Inflammatory macrophage treated with lipopolysaccharide for 1 hour (primary cell): ENCODE measurements at regions not wholly inside any gene's neighbourhood (a gene's known extent, or its start where the extent isn't known, plus 50 kb on each side); places are given as distances from the start of the nearest gene placed in this dataset.

Source experiments
- DNase-seq, 2 donors: peaks; one replicate each; pipeline ENCODE4 v3.0.0-alpha.2; 2020 to 2022

DNA sequence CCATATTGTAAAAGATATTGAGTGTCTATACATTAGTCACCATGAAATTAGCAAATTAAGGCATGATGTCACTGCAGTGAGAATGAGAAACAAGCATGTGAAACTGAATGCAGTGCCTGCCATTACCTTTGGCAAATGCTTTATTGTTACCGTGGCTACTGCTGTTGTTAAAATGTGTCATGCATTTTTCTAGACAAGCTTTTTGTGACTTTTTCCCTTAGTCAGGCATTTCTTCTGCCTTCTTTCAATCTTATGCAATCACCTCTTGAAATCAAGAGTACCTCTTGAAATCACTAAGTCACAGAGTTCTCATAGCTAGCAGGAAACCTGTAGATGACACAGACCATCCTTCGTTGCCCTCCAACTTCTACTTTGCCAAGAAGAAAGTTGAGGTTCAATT lies 461.7 kb upstream of the TENM4 start:
- DNase-seq, result no peak

DNA sequence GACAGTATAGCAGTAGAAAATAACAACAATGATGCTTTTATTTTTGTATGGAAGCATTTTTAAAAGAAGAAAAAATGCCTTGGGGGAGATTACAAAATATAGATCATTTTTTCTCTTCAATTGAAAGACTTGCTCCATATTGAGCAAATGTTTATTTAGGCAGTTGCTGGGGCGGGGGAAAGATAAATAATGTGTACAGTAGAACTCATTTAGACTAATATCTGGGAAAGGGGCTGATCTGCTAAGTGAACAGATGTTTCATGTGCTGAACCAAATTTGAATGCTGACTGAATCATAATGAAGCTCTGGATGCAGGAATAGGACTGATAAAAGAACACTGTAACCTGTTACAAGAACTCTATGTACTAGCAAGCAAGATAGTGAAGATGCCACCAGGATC lies 457.1 kb upstream of the TENM4 start:
- no peak for DNase-seq

DNA sequence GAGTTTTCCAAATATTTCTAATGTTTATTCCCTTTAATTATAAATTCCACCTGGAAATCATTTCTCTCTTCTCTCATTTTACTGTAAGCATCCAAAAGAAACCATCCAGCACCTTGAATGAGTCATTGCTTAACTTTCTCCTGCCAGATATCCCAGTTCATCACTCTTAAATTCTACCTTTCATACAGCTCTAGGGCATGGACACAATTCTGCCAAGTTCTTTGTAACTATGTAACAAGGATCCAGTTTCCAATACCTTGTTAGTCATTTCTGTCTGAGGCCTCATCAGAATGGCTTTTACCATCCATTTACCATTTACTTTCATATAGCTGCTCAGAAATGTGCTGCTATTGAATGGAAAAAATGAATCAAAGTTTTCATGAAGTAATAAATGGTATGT lies 455.4 kb upstream of the TENM4 start:
- no peak for DNase-seq

DNA sequence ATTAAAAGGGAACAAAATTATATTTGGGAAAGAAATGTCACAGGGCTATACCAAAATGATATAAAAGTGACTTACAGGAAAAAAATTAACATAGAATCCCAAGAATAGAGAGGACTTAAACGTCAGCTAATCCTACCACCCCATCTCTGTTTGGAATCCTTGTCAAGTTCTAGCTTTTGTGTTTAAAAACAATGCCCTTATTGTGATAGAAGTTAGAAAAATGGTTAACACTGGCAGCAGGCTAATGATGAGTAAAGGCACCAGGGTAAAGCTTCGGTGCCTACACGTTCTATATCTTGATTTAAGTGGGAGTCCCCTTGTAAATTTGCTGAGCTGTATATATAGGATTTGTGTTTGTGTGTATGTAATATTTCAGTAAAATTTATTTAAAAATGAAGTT lies 453.3 kb upstream of the TENM4 start:
- no peak for DNase-seq

DNA sequence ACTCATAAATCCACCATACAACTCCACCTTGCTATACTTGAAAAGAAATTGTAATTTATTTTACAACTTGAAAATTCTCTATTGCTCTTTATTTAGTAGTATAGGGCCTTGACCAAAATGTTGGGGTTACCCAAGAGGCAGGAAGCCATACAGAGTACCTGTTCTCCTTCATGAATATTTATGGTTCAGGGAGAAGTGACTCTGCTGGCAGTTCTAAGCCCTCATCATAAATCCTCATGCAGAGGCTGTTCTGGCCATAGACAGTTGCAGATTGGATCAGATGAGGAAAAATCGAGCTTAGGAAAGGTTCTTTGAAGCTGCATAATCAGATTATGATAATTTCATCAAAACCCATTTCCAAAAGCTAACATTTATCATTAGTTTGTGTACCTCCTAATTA lies 449.4 kb upstream of the TENM4 start:
- no peak for DNase-seq

DNA sequence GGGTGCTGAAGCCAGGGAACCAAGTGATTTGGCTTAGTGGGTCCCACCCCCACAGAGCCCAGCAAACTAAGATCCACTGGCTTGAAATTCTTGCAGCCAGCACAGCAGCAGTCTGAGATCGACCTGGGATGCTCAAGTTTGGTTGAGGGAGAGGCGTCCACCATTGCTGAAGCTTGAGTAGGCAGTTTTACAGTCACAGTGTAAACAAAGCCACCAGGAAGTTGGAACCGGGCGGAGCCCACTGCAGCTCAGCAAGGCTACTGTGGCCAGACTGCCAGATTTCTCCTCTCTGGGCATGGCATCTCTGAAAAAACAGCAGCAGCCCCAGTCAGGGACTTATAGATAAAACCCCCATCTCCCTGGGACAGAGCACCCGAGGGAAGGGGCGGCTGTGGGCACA lies 424.1 kb upstream of the TENM4 start:
- no peak for DNase-seq

DNA sequence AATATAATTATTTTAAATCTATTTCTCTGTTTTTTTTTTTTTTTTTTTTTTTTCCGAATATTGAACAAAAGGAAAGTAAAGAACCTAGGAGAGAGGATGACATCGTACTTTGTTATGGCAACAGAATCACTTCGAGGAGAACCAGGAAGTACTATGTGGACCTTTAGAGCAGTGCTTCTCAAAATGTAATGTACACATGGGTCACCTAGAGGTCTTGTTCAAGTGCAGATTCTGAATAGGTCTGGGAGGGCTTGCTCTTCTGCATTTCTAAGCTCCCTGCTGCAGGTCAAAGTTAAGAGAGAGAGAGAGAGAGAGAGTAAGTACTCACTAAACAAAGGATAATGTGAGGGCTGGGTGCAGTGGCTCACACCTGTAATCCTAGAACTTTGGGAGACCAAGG lies 419.5 kb upstream of the TENM4 start:
- no peak for DNase-seq

DNA sequence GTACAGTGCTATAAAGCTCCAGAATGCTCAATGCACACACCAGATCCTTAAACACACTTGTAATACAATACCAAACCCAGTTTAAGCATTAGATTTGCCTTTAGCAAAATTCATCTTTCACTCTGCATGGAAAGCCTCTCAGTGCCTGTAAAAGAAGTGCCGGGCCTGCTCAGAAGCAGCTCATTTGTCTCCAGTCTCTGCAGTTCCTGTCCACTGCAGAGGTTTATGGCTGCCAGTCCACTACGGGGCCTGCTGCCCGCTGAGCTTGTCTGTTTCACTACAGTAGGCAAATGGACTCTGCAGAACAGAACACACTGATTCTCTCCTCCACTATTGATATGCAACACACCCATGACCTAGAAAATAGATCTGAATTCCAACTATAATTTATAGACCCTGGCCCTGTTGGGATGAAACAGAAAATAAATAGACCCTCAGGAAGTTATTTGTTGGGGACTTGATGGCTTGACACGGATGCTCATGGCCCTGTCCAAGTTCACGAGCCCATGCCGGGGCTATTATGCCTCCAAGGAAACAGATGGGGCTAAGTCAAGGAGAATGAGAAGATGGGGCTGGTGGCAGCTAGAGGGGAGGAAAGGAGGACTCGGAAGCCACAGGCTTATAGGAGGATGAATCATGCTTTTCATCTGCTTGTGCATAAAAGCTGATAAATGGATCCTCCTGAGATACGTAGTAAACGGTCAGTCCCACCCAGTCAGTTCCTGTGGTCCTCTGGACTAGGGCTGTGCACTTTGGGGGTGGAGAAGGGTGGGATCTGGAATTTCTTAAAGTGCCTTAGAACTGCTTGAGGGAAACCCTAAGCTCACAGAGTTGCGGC lies 416.8 kb upstream of the TENM4 start:
- no peak for DNase-seq

DNA sequence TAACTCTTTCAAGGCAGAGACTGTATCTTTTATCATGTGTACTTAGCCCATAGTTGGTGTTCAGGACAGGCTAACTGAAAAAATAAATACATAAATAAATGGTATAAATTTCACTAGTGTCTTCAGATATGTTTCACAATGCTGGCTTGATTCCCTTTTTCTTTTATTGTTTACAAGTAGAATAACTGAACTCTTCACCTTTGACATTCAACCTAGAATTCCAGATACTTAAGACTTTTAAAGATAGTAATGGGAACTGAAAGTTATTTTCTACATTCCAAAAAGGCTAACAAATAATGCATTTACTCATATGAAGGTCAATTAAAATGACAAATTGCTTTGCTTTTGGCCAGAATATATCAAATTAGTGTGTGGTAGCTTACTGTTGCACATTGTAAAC lies 411.3 kb upstream of the TENM4 start:
- DNase-seq, result no peak

DNA sequence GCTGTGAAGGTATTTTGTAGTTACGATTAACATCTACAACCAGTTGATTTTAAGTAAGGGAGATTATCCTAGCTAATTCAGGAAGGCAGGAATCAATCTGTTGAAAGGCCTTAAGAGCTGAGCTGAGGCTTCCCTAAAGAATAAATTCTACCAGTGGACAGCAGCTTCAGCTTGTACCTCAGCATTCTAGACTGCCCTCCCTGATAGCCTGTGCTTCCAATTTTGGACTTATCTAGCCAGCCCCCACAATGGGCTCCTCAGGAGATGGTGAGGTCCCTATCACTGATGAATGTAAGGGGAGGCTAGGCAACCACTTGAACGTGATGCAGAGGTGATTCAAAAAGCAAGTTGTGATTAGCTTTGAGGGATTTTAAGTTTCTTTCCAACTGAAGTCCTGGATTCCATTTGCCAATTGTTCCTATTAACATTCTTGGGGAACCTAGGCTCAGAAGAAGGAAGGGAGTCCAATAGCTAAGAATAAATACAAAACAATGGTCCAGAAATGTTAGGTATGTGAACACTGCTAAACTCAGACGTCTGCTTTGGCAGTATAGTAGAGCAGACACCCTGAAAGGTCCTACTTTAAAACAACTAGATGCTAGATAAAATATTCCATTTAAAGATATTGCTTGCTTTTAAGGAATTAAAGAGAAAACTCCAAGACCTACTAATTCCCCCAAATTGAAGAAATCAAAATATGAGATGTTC lies 404.3 kb upstream of the TENM4 start:
- DNase-seq, result no peak

DNA sequence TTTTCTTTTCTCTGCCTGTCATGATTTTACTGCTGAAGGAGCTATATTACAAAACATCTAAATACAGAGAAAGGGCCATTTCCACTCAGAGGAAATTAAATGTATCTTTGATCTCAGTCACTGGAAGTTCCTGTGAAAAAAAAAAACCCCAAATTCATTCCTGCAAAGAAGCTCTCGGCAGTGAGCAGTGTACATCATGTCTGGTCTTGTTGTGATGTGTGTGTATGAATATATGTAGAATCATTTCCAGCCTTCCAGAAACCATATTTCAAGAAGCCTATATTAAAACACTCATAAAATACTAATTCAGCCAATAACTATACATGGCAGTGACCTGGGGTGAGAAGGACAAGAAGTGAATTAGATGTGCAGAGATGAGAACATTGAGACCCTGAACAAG lies 393.2 kb upstream of the TENM4 start:
- no peak for DNase-seq

DNA sequence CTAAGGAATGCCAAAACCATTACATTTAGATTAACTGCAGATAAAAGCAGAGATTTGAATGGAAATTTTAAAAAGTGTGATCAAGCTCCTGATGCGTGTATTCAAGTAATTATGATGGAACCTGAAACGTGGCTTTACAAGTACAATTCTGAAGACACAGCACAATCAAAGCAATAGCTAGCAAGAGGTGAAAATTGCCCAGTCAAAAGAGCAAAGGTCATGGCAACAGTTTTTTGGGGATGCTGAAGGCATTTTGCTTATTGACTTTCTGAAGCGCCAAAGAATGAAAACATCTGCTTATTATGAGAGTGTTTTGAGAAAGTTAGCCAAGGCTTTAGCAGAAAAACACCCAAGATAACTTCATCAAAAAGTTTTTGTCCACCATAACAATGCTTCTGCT lies 389.6 kb upstream of the TENM4 start:
- no peak for DNase-seq

DNA sequence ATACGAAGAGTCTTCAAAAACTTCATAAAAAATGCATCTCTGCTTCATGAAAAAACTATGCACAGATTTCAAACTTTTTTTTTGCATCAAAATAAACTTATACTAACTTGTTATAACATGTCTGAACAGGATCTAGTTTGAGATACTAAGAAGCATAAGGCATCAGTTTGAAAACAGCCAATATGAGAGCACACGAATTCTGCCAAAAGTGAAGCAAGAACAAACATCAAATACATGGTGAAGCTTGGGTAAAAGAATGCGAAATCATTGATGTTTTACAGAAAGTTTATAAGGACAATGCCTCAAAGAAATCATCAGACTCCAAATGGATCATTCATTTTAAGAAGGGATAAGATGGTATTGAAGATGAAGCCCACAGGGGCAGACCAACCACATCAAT lies 389.1 kb upstream of the TENM4 start:
- no peak for DNase-seq

DNA sequence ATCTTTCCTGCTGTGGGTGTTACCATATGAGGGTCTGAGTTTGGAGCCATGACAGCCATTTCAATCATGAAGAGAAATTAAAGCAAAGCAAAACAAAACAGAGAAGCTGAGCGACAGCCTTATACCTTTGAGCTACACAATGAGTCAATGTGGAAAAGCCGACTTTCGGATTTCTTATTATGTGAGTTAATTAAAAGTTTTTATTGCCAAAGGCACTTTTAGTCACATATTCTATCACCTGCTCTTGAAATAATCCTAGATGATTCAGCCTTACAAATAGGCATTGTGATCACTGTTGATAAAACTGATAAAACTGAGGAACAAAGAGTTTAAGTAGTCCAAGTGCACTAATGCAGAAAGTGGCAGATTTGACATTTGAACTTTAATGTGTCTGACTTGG lies 381.9 kb upstream of the TENM4 start:
- DNase-seq, result no peak

DNA sequence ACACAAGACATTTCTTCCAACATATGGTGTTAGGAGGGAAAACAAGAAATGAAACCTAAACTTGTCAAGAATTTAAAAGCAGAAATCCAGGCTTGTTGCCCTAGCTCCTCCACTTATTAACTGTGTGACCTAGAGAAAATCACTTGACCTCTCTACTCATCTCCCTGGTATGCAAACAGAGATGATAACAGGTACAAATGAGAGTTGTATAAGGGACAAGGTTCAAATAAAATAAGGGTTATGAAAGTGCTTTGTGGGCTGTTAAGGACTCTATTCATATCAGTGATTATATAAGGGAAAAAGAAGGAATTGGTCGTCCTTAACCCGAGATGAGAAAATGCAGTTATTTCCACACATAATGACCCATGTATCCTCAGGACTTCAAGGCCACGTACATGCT lies 372.7 kb upstream of the TENM4 start:
- no peak for DNase-seq

DNA sequence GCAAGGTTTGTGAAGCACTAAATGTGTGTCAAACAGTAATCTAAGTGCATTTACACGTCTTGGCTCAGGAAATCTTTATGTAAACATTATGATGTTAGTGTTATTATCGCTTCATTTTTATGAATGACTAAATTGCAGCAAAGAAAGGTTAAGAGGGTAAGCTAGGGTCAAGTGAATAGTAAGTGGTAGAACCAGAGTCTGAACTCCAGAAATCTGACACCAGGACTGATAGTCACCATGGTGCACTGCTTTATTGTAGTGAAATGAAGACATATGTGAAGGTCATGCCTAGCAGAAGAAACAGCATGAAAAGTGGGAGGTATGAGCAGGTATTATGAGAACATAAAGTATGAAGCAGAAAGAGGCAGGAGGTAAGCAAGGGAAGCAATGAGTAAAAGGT lies 368.7 kb upstream of the TENM4 start:
- DNase-seq, result no peak

DNA sequence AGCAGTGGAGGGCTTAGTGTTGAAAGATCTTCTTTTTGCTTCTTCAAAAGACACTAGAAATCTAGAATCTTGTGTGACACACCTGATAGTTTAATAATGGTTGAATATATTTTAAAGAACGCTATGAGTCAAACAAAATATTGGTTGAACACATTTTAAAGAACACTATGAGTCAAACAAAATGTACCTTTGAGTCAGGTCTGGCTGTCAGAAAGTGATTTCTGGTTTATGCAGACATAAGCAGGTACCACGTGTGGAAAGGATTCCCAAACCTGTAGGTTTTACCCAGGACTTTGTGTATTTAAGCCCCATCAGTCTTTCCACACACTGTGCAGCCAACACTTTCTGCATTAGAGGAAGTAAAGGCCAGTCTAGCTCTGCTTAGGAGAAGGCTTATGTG lies 366.7 kb upstream of the TENM4 start:
- DNase-seq, result no peak

DNA sequence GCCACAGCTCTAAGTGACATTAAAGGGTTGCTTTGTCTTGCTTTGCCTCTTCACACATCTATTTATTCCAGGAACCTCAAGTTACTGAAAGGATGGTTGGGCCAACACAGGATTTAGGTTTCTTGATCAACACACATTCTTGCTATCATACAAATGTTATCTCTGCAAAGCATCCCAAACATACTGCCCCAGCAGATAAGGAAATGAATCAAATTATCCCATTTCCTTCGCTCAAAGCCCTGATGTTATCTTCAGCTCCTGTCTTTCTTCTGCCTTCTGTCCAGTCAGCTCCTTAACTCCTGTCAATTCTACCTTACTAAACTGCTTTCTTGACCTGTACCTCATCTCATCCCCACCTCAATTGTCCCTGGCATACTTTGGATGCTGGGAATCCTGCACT lies 355.9 kb upstream of the TENM4 start:
- no peak for DNase-seq

DNA sequence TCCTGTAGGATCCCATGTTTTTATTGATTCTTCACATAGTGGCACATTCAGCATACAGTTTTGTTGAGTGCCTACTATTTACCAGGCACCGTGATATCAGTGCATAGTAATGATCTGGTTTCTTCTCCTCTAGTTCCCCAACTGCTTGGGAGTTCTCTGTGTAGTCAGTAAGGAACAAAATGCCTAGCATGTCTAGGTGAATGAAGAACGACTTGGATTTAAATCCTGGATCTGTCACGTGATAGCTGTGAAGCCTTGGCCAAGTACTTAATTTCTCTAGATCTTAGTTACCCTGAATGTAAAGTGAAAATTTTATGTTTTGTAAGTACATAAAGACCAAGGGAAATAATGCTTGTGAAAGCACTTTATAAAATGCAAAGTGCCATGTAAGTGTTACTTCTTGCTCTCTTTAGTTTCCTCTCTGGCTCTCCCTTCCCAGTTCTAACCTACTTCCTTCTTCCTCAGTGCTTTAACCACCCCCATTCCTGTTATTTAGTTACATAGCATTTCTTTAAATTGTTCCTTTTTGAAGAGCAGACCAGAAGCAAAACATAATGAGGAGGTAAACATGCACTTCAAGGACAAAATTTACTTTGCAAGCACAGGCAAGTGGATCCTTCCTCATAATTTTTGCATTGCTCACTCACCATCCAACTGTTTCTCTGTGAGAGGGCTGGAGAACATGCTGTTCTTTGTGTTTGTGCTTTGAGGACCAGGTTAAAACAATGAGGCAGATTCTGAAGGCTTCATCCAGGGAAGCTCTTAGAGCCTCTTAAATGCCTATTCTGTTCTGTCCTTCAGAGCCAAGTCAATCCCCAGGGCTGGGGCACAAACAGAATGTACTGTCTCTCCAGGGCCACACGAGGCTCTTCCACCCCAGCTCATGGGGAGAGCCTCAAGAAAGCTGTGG lies 353.9 kb upstream of the TENM4 start:
- no peak for DNase-seq

DNA sequence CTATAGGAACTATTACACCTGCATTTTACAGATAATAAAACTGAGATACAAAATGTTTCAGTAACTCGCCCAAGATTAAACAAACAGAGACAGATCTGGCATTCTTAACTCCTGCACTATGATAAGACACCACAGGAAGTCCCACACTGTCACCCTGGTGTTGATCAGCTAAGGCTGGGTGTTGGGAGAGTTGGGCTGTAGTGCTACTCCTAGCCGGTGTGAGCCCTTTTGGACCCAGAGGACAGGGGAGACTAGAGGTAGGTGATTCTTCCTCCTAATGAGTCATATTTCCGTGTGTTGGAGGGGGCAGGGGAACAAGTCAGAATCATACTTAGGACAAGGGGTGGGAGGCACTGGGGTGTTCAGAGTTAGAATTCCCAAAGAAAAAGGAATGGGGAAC lies 353.2 kb upstream of the TENM4 start:
- DNase-seq, result no peak

DNA sequence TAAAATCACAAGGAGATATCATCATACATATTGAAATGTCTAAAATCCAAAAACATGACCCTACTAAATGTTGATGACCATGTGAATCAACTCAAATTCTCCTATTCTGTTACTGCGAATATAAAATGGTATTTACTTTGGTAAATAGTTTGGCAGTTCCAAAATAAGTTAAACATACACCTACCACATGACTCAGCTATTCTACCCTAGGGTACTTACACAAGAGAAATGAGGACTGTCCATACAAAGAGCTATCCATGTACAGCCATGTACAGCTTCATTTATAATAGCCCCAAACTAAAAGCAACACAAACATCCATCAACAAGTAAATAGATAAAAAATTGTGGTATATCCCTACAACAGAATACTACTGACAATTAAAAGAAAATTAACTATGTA lies 346.1 kb upstream of the TENM4 start:
- DNase-seq, result no peak

DNA sequence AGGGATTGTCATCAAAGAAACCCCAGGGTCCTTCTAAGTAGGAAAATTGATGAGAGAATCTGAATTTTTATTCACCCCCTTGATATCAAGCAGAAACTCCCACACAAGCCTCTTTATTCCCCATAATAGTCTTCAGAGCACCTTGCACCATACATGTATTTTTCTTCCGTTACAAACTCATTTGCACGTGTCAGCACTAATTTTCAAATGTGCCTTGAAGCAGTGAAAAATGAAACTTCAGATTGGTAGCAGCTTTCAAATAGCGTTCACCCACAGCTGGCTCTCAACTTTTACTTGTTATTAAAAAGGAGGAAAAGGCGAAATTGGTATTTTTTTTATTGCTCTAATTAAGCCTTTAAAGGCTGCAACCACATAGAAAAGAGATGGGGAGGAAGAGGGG lies 343.0 kb upstream of the TENM4 start:
- no peak for DNase-seq

DNA sequence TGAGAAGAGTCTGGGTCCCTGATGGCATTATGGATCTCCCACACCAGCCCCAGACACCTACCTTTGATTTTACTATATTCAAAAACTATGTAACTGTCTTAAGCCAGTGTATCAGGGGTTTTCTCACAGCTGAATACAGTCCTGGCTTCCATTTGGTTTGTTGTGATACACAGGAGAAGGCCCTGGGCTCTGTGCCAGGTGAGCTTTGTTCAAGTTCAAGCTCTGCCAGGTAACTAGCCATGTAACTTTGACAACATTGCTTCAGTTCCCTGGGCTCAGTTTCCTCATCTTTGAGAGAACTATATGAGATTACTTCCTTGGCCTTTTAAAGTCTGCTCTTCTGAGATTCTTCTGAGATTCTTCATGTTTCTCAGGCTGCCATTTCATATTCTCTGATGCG lies 327.5 kb upstream of the TENM4 start:
- no peak for DNase-seq
